GM21381 (cell line): ENCODE measurements at regions not wholly inside any gene's neighbourhood (a gene's known extent, or its start where the extent isn't known, plus 50 kb on each side); places are given as distances from the start of the nearest gene placed in this dataset.

Experiments used
- ATAC-seq: cut with Tn5 transposase; IDR thresholded peaks from one replicate; pipeline ENCODE4 v1.9.1; 2021; ENCODE audit warnings: mild to moderate bottlenecking, moderate library complexity; ENCODE audit not compliant: unreplicated experiment

DNA sequence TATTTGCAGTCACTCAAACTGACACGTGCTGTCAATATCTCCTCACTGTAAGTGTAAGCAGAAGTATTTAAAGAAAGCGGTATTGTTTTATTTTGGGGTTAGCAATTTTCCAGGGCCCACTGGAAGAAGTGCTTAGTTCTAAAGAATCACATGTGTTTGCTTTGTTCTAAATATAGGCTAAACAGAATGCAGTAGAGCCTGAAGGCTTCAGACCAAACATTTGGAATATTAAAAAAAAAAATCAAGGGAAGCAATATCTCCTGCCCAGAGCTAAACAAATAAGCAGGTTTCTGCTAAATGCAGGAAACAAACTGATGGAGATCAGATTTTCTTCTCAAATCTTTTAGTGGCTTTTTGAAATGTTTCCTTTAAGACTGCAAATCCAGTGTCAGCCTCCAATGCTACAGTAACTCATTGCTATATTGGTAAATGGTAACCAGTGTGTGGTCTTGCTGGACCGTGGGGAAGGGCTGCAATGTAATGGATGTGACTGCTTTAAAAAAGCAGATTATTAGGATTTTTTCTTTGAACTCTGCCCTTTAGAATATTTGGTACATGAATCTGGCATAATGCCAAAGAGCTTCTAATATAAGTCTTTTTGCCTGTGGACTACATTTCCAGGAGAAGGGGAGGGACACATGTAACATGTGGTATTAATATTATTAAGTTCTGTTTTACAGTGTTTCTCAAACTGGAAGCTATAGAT, 317.1 kb upstream of the FERMT1 start:
- ATAC-seq: no peak

DNA sequence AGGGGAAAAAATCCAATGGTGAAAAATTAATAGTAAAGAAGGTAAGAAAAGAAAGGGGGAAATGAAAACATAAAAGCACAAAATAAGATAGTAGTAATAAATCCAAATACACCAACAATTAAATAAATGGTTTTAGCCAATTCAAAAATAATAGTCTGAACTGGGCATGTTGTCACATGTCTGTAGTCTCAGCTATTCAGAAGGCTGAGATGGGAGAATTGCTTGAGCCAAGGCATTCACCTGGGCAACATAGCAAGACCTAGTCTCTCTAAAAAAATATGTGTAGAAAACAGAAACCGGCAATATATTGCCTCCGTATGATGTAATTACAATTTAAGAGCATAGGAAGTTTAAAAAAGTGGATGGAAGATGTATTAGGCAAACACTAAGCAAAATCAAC, 311.3 kb upstream of the FERMT1 start:
- ATAC-seq: no peak

DNA sequence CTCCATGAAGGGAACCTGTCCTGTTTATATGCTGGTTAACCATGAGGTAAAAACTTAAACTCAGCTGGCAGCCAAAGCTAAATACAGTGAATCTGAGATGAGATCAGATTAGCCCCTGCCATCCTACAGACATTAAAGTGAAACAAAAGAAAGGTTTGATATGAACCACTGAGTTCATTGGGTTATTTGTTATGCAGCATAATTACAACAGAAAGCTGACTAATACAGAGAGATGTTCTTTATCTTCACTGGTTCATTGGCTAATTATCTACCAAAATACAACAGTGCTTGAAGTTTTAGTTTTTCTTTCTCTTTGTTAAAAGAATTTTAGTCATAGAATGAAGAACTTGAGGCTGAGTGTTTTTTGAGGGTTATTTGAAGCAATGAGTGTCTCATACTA, 307.6 kb upstream of the FERMT1 start:
- no peak for ATAC-seq

DNA sequence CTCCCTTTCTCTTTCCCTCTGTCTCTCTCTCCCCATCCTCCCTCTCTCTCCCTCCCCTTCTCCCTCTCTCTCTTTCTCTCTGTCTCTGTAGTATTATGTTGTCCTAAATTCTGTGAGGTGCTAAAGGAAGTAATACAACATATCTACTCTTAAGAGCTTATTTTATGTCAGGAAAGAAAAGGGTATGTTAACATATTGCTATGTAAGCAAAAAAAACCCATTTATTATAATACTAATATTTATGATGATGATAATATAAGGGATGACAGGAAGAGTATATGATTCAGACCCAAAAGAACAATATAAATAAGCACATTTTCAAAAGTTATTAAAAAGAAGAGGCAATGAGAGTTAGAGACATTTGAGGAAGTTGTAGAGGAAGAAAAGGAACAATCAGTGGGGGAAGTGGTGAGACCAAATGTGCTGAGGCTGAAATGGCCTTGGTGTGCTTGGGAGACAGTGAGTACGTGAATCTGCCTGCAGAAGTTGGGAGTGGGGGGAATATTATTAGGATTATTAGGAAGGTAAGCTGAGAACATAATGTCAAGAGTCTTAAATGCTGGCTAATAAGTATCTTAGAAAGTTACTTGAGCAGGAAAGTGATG, 303.6 kb upstream of the FERMT1 start:
- ATAC-seq: no peak

DNA sequence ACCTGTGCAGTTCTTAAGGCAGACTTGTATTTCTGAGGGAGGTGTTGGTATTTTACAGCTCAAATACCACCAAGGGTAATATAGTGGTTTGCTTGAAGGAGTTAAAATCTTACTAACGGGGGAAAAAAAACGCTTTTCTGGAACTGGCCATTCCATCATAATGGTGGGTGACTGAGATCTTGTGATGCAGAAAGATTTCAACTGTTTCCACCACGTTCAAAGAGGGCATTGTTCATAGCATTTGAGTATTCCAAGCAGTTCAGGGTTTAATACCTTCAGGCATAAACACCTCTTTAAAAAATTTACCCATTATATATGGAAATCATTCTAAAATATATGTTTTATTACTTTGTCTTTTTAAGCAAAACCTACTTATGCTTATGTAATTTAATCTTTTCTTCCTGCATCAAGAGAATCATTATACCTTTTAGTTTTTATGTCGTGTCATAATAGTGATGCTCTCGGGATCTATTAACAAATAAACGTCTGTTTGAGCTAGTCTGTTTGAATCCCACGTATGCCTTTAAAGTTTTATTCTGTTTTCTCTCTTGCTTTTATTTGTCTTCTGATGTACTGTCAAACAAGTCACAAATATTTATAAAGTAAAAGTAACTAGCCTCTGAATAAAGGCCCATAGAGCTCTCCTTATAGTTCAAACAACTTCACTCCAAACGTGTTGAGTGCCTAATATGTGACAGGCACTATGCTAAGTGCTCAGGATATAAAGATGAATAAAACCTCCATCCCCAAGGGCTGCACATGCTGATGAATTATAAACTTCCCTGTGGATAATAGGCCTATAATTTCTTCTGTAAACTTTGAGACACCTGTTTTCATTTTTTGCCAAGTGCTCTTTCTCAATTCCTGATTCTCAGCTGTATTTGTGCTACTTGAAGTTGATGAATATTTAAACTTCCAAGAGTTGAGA, 298.8 kb upstream of the FERMT1 start:
- no peak for ATAC-seq

DNA sequence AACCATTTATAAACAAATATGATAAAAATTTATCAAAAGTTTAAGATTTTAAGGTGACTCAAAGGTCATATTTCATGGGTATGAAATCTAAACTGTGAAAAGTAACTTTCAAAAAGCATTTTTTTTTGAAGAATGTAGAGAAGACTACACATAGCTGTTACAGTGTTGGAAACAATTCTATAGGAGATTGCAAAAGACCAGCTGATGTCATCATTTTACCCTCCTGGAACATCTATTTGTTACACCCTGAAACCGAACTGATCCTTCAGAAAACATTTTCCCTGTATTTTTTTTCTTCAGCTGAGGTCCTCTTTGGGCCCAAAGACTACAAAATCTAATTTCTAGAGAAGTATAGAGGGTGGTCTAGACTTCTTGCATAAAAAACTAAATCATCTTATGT, 297.5 kb upstream of the FERMT1 start:
- no peak for ATAC-seq

DNA sequence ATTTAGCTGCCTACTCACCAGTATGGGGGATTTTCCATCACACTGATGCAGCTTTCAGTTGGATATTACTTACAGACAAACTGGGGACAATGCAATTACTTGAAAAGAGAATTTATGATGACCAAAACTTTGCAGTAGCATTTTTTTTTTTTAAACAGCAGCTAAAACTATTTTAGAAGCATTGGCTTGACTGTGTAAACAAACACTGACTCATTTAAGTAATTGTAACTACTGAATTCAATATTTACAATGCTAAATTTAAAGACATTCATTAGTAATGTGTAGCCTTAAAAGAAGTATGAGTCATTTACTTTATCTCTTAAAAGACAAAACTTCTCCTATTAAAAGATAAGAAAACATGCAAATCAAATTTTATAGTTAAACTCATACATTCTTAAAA, 295.9 kb upstream of the FERMT1 start:
- no peak for ATAC-seq

DNA sequence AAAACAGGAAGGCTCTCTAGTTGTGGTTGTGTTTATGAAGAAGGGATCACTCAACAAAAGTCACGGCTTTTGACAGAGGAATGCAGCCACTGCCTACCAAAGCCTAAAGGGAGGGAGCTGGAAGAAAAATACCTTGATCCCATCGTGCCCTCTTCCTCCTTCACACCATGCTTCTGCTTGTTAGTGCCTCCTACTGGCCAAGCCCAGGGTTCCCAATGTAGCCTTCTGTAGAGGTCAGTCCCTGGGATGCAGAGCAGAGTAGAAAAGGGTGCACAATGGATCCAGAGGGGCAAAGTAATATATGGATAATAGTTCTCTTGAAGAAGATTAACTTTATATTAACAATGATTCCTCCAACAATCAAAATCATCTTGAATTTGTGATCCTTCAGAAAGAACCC, 293.5 kb upstream of the FERMT1 start:
- ATAC-seq: no peak

DNA sequence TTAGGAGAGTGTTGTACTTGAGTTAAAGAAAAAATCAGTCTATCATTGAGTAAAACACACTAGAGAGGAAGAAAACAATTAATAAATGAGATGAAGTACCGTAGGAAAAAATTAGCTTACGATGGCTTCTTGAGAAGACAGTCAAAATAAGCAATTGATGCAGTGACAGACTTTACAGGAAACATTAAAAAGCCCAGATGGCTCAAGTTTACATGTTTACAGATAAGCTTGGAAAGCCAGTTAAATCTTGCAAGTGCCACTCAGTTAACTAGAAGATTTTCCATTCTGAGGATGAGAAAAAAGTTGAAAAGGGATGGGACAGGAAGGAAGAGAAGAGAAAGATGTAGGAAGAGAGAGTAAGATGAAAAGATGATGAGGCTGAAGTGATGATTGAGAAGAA, 288.8 kb upstream of the FERMT1 start:
- no peak for ATAC-seq

DNA sequence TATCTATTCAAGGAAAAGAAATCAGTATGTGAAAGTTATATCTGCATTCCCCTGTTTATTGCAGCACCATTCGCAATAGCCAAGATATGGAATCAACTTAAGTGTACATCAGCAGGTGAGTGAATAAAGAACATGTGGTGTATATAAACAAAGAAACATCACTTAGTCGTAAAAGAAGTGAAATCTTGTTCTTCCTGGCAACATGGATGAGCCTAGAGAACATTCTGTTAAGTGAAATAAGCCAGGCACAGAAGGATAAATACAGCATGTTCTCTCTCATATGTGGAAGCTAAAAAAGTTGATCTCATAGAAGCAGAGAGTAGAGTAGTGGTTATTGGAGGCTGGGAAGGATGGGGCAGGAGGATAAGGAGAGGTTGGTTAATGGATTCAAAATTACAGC, 287.9 kb upstream of the FERMT1 start:
- no peak for ATAC-seq

DNA sequence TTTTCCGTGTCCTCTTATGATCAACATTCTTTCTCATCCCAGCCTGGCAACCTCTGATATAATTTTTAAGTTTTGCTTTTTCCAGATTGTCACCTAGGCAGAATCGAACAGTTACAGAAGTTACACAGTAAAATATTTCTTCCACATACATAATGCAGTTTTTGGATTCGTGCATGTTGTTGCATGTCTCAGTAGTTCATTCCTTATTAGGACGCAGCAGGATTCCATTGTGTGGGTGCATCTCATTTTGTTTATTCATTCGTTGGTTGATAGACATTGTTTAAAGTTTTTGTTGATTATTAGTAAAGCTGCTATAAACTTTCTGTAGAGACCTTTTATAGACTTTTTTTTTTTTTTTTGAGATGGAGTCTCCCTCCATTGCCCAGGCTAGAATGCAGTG, 284.3 kb upstream of the FERMT1 start:
- no peak for ATAC-seq

DNA sequence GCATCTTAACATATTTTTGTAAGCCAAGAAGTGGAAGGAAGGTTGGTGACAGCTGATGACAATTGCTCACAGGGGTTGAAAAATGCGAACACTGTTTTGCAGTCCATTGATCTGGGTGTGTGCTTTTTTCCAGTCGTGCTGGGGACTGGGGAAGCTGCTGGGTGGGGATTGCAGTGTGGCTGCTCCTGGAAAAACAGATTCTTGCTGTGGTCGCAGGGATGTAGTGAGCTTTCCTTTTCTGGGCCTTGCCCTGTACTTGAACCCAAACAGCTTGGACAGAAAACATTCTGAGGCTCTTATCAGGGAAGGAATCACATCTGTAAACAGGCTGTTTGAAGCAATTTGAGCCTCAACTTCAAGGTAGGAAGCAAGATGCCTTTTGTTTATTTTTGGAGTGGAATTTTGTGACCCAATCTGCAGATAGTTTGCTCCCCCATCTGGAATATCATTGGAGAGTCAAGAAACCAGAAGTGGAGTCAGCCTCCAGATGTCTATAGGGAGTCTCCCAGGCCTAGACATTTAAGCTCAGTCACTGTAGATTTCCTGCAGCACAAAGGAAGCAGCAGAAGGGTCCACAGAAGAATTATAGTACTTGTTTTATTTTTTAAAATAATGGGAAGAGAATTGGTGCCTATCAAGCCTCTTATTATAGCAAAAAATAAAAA, 279.2 kb upstream of the FERMT1 start:
- ATAC-seq: no peak

DNA sequence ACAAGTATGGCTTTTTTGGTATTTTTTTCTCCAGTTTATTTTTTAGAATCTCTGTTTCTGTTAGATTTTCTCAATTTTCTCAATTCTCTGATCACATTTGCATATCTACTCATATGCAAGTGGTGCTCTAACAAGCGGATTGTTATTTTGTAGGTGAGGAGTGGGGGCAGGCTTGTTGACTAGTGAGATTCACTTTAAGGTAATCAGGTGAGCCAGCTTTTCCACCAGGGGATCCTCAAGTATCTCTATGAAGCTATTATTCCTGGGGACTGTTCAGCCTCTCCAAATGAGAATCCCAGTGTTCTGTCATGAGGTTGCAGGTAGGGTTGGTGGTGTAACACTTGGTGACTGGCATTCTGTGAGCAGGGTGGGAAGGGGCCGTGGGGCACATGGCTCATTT, 274.3 kb upstream of the FERMT1 start:
- ATAC-seq: no peak

DNA sequence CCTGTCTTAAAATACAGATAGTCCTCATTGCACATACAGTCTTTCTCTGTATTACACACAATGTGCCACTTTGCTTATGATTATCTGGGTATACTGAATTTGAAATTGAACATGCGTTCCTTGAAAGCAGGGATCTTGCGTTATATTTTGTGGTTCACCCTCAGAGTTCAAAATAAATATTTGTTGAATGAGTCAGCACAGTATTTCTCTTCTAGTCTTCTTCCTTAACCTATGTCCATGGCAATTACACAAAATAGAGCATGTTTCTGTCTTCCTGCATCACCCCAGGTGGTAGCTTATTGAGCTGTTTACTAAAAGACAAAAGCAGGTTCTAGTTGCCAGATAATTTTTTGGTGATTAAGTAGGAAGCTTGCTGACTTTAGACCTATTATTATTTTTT, 272.9 kb upstream of the FERMT1 start:
- no peak for ATAC-seq

DNA sequence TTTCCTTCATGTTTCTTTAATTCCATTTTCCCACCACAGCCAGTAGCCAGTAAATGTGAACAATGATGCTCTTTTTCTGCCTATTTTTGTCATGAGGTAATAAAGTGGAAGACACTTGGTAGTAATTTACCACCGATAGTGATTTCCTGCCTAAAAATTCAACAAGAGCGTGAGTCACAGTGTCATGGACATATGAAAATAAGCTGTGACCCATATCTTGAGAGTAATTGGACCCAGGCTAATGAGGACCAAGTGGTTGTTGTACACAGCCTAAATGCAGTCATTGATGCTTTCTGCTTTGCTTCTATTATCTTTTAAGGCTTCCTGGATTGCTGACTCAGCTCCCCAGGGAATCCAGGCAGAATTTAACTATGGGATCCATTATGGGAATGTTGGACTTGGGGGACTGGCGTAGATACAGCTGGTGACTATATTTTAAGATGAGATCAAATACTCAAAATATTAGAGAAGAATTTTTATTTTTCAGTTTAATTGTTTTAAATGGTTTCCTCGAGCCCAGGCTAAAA, 265.9 kb upstream of the FERMT1 start:
- no peak for ATAC-seq

DNA sequence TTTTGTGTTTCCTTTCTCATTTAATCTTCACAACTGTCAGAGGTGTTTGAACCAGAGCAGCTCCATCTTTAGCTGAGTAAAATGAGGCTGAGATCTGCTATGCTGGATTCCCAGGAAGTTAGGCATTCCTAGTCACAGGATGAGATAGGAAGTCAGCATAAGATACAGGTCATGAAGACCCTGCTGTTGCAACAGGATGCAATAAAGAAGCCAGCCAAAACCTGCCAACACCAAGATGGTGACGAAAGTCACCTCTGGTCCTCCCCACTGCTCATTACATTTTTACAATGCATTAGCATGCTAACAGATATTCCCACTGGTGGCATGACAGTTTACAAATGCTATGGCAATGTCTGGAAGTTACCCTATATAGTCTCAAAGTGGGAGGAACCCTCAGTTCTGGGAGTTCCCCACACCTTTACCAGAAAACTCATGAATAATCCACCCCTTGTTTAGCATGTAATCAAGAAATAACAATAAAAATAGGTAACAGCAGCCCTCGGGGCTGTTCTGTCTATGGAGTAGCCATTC, 262.2 kb upstream of the FERMT1 start:
- ATAC-seq: no peak

DNA sequence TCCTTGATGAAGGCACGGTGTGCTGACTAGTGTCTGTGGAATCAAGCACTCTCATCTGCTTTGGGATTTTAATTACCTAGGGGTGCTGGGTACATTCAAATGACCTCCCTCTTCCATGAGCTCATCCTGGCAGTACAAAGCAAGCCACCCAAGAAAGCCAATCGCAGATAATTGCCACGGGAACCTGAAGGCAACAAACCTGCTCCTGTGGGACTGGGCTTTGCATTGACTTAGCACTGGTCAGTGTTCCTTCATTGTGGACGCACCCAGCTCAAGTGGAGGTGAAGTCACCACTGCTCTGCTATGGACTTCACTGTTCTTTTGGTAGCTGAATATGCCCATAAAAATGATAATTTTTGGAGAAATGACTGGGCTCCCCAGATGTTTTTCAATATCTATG, 261.6 kb upstream of the FERMT1 start:
- no peak for ATAC-seq

DNA sequence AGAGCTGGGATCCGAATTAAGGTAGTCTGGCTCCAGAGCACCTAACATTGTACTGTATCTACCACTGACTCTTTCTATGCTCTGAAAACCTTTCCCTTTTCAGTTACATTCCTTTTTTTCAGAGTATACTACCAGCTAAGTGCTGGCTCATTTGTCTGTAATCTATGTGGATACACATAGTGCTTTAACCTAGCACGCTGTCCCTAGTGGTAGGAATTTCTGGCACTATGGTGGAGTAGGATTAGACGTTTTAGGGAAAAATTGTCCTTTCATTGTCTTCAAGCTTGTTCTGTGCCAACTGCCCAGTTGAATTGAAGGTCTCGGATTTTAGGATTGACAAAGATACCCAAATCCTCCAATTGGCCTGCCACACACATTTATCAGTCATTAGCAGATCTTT, 259.1 kb upstream of the FERMT1 start:
- no peak for ATAC-seq

DNA sequence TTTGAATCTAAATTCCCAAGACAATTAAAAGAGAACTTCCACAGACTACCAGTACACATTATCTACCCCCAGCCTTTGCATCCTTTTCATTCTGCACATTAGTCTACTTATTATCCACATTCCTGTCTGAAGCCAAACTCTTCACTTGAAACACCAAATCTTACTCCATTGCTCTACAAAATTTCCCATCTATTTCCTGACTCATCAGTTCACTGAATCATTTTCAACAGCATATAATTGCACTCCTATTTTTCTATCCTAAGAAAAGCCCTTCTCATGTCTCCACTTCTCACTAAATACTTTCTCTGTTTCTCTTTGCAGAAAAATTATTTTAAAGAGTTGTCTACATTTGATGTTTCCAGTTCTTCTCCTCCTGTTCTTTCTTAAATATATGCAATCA, 239.4 kb upstream of the FERMT1 start:
- ATAC-seq: no peak

DNA sequence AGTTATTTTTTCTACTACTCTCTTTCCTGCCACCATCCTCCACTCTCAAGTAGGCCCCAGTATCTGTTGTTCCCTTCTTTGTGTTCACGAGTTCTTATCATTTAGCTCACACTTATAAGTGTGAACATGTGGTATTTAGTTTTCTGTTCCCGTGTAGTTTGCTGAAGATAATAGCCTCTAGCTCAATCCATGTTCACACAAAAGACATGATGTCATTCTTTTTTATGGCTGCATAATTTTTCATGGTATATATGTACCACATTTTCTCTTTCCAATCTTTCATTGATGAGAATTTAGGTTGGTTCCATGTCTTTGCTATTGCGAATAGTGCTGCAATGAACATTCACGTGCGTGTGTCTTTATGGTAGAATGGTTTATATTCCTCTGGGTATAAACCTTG, 237.9 kb upstream of the FERMT1 start:
- ATAC-seq: no peak
